Heart left ventricle (tissue), 13 donors: ENCODE measurements at regions not wholly inside any gene's neighbourhood (a gene's known extent, or its start where the extent isn't known, plus 50 kb on each side); places are given as distances from the start of the nearest gene placed in this dataset.

Source experiments
- CTCF ChIP-seq, 12 donors: fragments of 200-600 bp; sonication (generic) in 4 of 12; IDR thresholded peaks; one replicate each; pipeline versions ENCODE4 v1.5.0 to v1.8.0; 2018 to 2022; ENCODE audit warnings: antibody characterized with exemption in 12 of 12, mild to moderate bottlenecking in 5 of 12
- POLR2A ChIP-seq, 2 donors: fragments of 450-650 bp; IDR thresholded peaks; one replicate each; pipeline ENCODE4 v1.6.1; 2017; ENCODE audit warnings: antibody characterized with exemption in 2 of 2, mild to moderate bottlenecking in 2 of 2, moderate library complexity in 2 of 2
- donor health status: ischemic (EF 13 %, LVEDD 7.1; RV severe dilation, severe dysfunction).
- donor health status: DM: no; HTN: yes; CAD: no.
- donor health status: DM: no; HTN: no; CAD: no.
- donor health status: ischemic (EF 25% LVEDD 6.9; RV normal size, moderate dysfunction).
- donor health status: ischemic (EF 25% LVEDD 5.7; RV mildly dilated, moderate dysfunction).
- donor health status: ischemic (EF 35%, LVEDD 5.7; RV mildly dilated, moderate dysfunction).
- donor health status: nonischemic (EF 11% LVEDD 7.7; RV severe dilation, severe dysfunction).
- donor health status: DM: yes; HTN: yes; CAD: no.
- donor health status: PGD.
- donor health status: ischemic (EF 29% LVEDD 5.4; RV normal size, mild dysfunction).
- donor health status: nonischemic (EF 23%, LVEDD 6.1; RV moderate dilation, normal function).

GRCh38 chr5:133873449-133873848 is 95.0 kb downstream of the C5orf15 start:
- TF ChIP-seq POLR2A (IDR thresholded peaks at IDR 0.05) (no peak), CTCF (IDR thresholded peaks at IDR 0.05) (no peak)
